Osteocyte (in vitro differentiated cells): ENCODE measurements at regions not wholly inside any gene's neighbourhood (a gene's known extent, or its start where the extent isn't known, plus 50 kb on each side); places are given as distances from the start of the nearest gene placed in this dataset.

Source experiments
- DNase-seq: peaks from one replicate; pipeline ENCODE4 v3.0.0; 2021; ENCODE audit warnings: mixed read lengths; ENCODE audit not compliant: unreplicated experiment; ENCODE audit errors: extremely low spot score
- H3K27ac Mint-ChIP-seq: one replicate; pipeline ENCODE4 v1.8.0; 2021; ENCODE audit warnings: mild to moderate bottlenecking, mixed read lengths; ENCODE audit not compliant: unreplicated experiment
- H3K27me3 Mint-ChIP-seq: one replicate; pipeline ENCODE4 v1.8.0; 2021; ENCODE audit warnings: mixed read lengths; ENCODE audit not compliant: unreplicated experiment
- H3K36me3 Mint-ChIP-seq: one replicate; pipeline ENCODE4 v1.8.0; 2021; ENCODE audit warnings: mixed read lengths; ENCODE audit not compliant: unreplicated experiment
- H3K4me1 Mint-ChIP-seq: one replicate; pipeline ENCODE4 v1.8.0; 2021; ENCODE audit warnings: mixed read lengths; ENCODE audit not compliant: unreplicated experiment
- H3K4me3 Mint-ChIP-seq: one replicate; pipeline ENCODE4 v1.8.0; 2021; ENCODE audit warnings: mild to moderate bottlenecking, moderate library complexity, mixed read lengths; ENCODE audit not compliant: unreplicated experiment
- H3K9me3 Mint-ChIP-seq: one replicate; pipeline ENCODE4 v1.8.0; 2021; ENCODE audit warnings: mixed read lengths; ENCODE audit not compliant: unreplicated experiment
- CTCF ChIP-seq: fragments of 200-600 bp; sonication (generic); IDR thresholded peaks from 2 replicates; pipeline ENCODE4 v1.5.0; 2021; ENCODE audit warnings: antibody characterized with exemption, mild to moderate bottlenecking, moderate library complexity

DNA sequence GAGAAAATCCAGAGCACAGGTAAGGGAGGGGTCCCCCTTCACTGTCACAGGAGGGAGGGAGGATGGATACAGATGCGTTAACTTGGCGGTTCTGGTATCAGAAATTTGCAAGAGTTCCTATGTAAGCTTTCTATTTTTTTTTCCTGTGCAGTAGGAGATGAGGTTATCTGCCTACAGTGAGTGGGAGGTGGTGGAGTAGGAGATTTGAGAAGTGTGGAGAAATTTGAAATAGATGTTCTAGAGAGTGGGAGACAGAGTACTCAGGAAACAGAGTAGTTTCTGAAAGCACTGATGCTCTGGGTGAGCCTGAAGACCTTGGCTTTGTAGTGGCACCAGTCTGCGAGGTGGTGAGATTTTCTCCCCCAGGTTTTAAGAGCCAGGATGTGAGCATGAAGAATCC lies 271.4 kb downstream of the MSX2 start:
- Mint-ChIP-seq H3K36me3 (no peaks in the 10 kb centered on the region), H3K4me1 (no peaks in the 10 kb centered on the region), H3K27me3 (no peaks in the 10 kb centered on the region), H3K9me3 (peaks cover 4% of the 10 kb centered on the region), H3K27ac (no peak overlapping the region), H3K4me3 (no peak overlapping the region)
- no peak for DNase-seq
- no peak for TF ChIP-seq CTCF

DNA sequence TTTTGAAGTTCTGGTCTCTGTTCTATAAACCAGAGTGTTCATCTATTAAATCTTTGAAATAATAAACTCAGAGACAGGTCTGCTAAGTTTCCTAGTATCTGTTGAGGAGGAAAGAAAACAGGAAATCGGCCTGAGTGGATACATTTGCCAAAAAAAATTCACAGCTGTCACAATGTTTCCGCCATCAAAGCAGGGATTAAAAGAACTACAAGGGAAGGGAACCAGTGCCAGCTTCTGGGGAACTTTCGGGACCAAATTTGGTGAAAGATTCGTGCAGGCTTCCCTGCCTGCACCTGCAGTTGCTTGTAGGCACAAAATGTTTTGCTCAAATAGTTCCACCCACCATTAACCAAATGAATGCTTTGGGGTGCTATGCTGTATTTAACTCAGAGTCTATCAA lies 267.5 kb downstream of the MSX2 start:
- peaks cover 4% of the 10 kb centered on the region for H3K9me3 Mint-ChIP-seq
- no peak for TF ChIP-seq CTCF
- H3K4me3 Mint-ChIP-seq = no peak overlapping the region
- no peak overlapping the region for H3K27ac Mint-ChIP-seq
- H3K27me3 Mint-ChIP-seq = no peaks in the 10 kb centered on the region
- H3K36me3 Mint-ChIP-seq = no peaks in the 10 kb centered on the region
- no peaks in the 10 kb centered on the region for H3K4me1 Mint-ChIP-seq
- no peak for DNase-seq

DNA sequence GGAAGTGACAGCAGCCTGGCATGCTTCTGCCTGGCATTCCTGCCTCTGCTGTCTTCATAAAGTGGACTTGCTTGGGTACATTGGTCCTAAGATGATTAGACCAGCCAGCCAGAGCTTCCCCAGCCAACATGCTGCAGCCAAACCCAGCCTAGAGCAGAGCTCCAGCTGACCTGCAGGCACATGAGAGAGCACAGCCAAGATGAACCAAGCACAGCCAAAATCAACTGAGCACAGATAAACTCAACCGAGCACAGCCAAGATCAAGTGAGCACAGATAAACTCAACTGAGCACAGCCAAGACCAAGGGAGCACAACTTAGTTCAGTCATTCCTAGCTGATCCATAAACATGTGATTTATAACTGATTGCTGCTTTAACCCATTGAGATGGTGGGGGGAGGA lies 266.5 kb downstream of the MSX2 start:
- no peak overlapping the region for H3K27ac Mint-ChIP-seq
- no peak for TF ChIP-seq CTCF
- H3K4me1 Mint-ChIP-seq = no peaks in the 10 kb centered on the region
- H3K27me3 Mint-ChIP-seq = no peaks in the 10 kb centered on the region
- DNase-seq = no peak
- H3K36me3 Mint-ChIP-seq = no peaks in the 10 kb centered on the region
- peaks cover 4% of the 10 kb centered on the region for H3K9me3 Mint-ChIP-seq
- no peak overlapping the region for H3K4me3 Mint-ChIP-seq

- Mint-ChIP-seq H3K4me1 (no peaks in the 10 kb centered on the region), H3K4me3 (no peak overlapping the region), H3K9me3 (peaks cover 4% of the 10 kb centered on the region), H3K27ac (no peak overlapping the region), H3K27me3 (no peaks in the 10 kb centered on the region), H3K36me3 (no peaks in the 10 kb centered on the region)
- TF ChIP-seq CTCF = no peak
- no peak for DNase-seq
Measured at GRCh38 chr5:174987443-174988012, 263.1 kb downstream of the MSX2 start.

GRCh38 chr5:174984863-174985262 lies 260.5 kb downstream of the MSX2 start:
- no peak for DNase-seq
- H3K4me3 Mint-ChIP-seq = no peak overlapping the region
- H3K27me3 Mint-ChIP-seq = no peaks in the 10 kb centered on the region
- H3K27ac Mint-ChIP-seq = no peak overlapping the region
- TF ChIP-seq CTCF = no peak
- no peaks in the 10 kb centered on the region for H3K36me3 Mint-ChIP-seq
- H3K4me1 Mint-ChIP-seq = no peaks in the 10 kb centered on the region
- H3K9me3 Mint-ChIP-seq = no peaks in the 10 kb centered on the region
